OCI-LY3 (cell line): ENCODE measurements at regions not wholly inside any gene's neighbourhood (a gene's known extent, or its start where the extent isn't known, plus 50 kb on each side); places are given as distances from the start of the nearest gene placed in this dataset.

Experiments
- H2AFZ ChIP-seq: fragments of 200-600, 300-600 bp; shearing (Covaris generic); 2 replicates; pipeline ENCODE4 v1.6.0; 2014; ENCODE audit warnings: antibody characterized with exemption, low read depth, low read length
- H3K27ac ChIP-seq: fragments of 200-600, 300-600 bp; sonication (generic); 2 replicates; pipeline ENCODE4 v1.5.1; 2014; ENCODE audit warnings: mild to moderate bottlenecking, low read length, moderate library complexity, mixed read lengths
- H3K27me3 ChIP-seq: fragments of 200-600, 300-600 bp; sonication (generic); 2 replicates; pipeline ENCODE4 v1.6.1; 2014; ENCODE audit warnings: low read depth, low read length, mixed read lengths
- H3K36me3 ChIP-seq: fragments of 200-600, 300-600 bp; sonication (generic); replicated peaks from 2 replicates; pipeline ENCODE3; 2014; ENCODE audit warnings: low read depth, low read length, mixed read lengths
- H3K4me1 ChIP-seq: fragments of 300-600, 200-600 bp; sonication (generic); 2 replicates; pipeline ENCODE4 v1.6.1; 2014; ENCODE audit warnings: low read length, mixed read lengths
- H3K4me2 ChIP-seq: fragments of 200-600, 300-600 bp; sonication (generic); 2 replicates; pipeline ENCODE4 v1.6.1; 2014; ENCODE audit warnings: low read length, mixed read lengths
- H3K4me3 ChIP-seq: fragments of 300-600, 200-600 bp; sonication (generic); 2 replicates; pipeline ENCODE4 v1.5.1; 2014; ENCODE audit warnings: antibody characterized with exemption, mild to moderate bottlenecking, low read length, moderate library complexity
- H3K79me2 ChIP-seq: fragments of 300-600, 200-600 bp; shearing (Covaris generic); 2 replicates; pipeline ENCODE4 v1.6.1; 2014; ENCODE audit warnings: mild to moderate bottlenecking, low read length, mixed read lengths
- H3K9ac ChIP-seq: fragments of 300-600, 200-600 bp; shearing (Covaris generic); 2 replicates; pipeline ENCODE4 v1.6.0; 2014; ENCODE audit warnings: mild to moderate bottlenecking, low read length, moderate library complexity
- H3K9me3 ChIP-seq: fragments of 200-600, 300-600 bp; shearing (Covaris generic); 2 replicates; pipeline ENCODE4 v1.6.1; 2014; ENCODE audit warnings: low read length, mixed read lengths; ENCODE audit not compliant: insufficient read depth
- H4K20me1 ChIP-seq: fragments of 200-600, 300-600 bp; sonication (generic); 2 replicates; pipeline ENCODE4 v1.6.1; 2016; ENCODE audit warnings: low read length, mixed read lengths; ENCODE audit not compliant: insufficient read depth
- EZH2phosphoT487 ChIP-seq: fragments of 200-600 bp; shearing (Covaris generic); IDR thresholded peaks from 2 replicates; pipeline ENCODE4 v1.6.1; 2018; ENCODE audit warnings: antibody characterized with exemption, mixed run types, low read depth
- TF ChIP-seq, protein P1 (sequence below): fragments of 200-600, 300-600 bp; sonication (generic); IDR thresholded peaks from 2 replicates; pipeline ENCODE4 v1.5.1; 2014; ENCODE audit warnings: antibody characterized with exemption, low read length, low read depth

DNA sequence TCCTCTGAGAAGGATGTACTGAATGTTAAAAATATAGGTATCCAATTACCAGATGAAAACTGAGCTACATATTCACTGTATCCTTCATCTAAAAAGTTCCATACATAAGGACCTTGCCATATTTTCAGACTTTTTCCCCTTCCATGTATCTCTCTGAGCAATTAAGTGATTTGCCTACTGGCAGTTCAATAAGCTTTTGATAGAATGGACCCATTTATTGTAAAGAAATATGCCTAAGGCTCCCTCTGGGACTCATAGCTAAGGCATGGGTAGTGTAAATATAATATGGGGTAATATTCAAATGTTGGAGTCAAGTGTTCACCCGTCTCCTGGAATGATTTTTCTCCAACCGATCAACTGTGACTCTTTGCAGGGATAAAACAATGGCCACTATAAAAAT, 135.4 kb upstream of the FSHR start:
- no peak overlapping the region for H3K9ac ChIP-seq
- H3K4me1 ChIP-seq: no peaks in the 10 kb centered on the region
- no peaks in the 10 kb centered on the region for H3K27me3 ChIP-seq
- H4K20me1 ChIP-seq: no peaks in the 10 kb centered on the region
- TF ChIP-seq, protein P1, sequence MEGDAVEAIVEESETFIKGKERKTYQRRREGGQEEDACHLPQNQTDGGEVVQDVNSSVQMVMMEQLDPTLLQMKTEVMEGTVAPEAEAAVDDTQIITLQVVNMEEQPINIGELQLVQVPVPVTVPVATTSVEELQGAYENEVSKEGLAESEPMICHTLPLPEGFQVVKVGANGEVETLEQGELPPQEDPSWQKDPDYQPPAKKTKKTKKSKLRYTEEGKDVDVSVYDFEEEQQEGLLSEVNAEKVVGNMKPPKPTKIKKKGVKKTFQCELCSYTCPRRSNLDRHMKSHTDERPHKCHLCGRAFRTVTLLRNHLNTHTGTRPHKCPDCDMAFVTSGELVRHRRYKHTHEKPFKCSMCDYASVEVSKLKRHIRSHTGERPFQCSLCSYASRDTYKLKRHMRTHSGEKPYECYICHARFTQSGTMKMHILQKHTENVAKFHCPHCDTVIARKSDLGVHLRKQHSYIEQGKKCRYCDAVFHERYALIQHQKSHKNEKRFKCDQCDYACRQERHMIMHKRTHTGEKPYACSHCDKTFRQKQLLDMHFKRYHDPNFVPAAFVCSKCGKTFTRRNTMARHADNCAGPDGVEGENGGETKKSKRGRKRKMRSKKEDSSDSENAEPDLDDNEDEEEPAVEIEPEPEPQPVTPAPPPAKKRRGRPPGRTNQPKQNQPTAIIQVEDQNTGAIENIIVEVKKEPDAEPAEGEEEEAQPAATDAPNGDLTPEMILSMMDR: no peak
- TF ChIP-seq EZH2phosphoT487: no peak
- no peaks in the 10 kb centered on the region for H3K9me3 ChIP-seq
- no peaks in the 10 kb centered on the region for H3K79me2 ChIP-seq
- no peaks in the 10 kb centered on the region for H3K36me3 ChIP-seq
- no peak overlapping the region for H2AFZ ChIP-seq
- H3K4me2 ChIP-seq: no peak overlapping the region
- no peak overlapping the region for H3K27ac ChIP-seq
- no peak overlapping the region for H3K4me3 ChIP-seq

GRCh38 chr2:49288902-49289700, 134.8 kb upstream of the FSHR start:
- Histone ChIP-seq H3K79me2 (no peaks in the 10 kb centered on the region), H3K4me1 (no peaks in the 10 kb centered on the region), H3K4me2 (no peak overlapping the region), H4K20me1 (no peaks in the 10 kb centered on the region), H3K4me3 (no peak overlapping the region), H3K27ac (no peak overlapping the region), H3K36me3 (no peaks in the 10 kb centered on the region), H3K9me3 (no peaks in the 10 kb centered on the region), H2AFZ (no peak overlapping the region), H3K27me3 (no peaks in the 10 kb centered on the region), H3K9ac (no peak overlapping the region)
- TF ChIP-seq EZH2phosphoT487: no peak
- TF ChIP-seq, protein P1: no peak

DNA sequence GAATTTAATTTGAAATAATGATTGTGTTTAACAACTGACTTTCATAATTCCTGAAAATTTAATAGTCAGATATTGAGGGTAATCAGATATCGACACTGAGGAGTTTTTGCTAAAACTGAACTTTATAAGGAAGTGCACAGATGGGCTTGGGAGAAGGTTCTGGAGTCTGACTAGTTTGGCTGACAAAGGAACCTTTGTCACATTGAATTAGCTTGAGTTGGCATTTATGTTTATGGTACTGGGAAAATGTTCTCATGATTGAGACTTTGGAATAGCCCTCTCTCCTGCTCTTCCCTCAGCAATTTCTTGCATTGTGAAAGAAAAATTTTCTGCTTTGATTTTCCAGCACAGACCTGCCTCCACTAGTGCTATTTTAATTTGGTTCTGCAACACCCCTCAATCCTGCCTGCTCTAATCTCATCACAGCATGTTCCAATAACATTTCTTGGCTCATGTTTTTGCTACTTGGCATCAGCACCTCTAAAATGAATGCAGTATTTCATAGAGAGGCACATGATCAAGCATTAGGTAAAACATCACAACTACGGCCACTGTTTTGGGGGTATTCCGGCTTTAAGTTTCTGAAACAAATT, 133.9 kb upstream of the FSHR start:
- TF ChIP-seq EZH2phosphoT487: no peak
- TF ChIP-seq, protein P1: no peak
- Histone ChIP-seq H3K9ac (no peak overlapping the region), H3K27me3 (no peaks in the 10 kb centered on the region), H3K27ac (no peak overlapping the region), H3K4me1 (no peaks in the 10 kb centered on the region), H3K4me2 (no peak overlapping the region), H3K79me2 (no peaks in the 10 kb centered on the region), H2AFZ (no peak overlapping the region), H3K36me3 (no peaks in the 10 kb centered on the region), H4K20me1 (no peaks in the 10 kb centered on the region), H3K9me3 (no peaks in the 10 kb centered on the region), H3K4me3 (no peak overlapping the region)

DNA sequence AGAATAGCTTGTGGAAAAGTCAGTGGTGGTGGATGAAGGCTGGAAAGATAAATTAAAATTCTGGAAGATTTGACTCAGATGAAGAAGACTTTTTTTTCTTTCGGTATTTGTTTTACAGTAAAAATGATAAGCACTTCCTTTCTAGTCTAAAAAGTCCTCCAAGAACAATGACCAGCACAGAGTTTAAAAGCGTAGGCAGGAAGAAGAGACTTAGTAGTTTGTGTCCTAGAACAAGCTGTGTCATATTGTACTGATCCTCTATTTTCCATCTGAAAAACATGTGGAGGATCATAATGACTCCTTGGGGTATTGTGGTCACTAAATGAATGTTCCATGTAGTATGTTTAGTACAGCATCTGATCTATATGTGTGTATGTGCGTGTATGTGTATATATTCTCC, 132.4 kb upstream of the FSHR start:
- Histone ChIP-seq H3K79me2 (no peaks in the 10 kb centered on the region), H3K36me3 (no peaks in the 10 kb centered on the region), H3K27me3 (no peaks in the 10 kb centered on the region), H3K4me1 (no peaks in the 10 kb centered on the region), H2AFZ (no peak overlapping the region), H4K20me1 (no peaks in the 10 kb centered on the region), H3K9me3 (no peaks in the 10 kb centered on the region), H3K4me3 (no peak overlapping the region), H3K4me2 (no peak overlapping the region), H3K9ac (no peak overlapping the region), H3K27ac (no peak overlapping the region)
- TF ChIP-seq, protein P1: no peak
- no peak for TF ChIP-seq EZH2phosphoT487
